GM21381 (cell line): ENCODE measurements at regions not wholly inside any gene's neighbourhood (a gene's known extent, or its start where the extent isn't known, plus 50 kb on each side); places are given as distances from the start of the nearest gene placed in this dataset.

Source experiments
- ATAC-seq: cut with Tn5 transposase; IDR thresholded peaks from one replicate; pipeline ENCODE4 v1.9.1; 2021; ENCODE audit warnings: mild to moderate bottlenecking, moderate library complexity; ENCODE audit not compliant: unreplicated experiment

- no peak for ATAC-seq
Measured at GRCh38 chr4:180790471-180790870, 1452.7 kb upstream of the TENM3 start.

GRCh38 chr4:180792541-180792940, 1450.7 kb upstream of the TENM3 start:
- no peak for ATAC-seq

GRCh38 chr4:180794333-180794732, 1448.9 kb upstream of the TENM3 start:
- ATAC-seq = no peak

GRCh38 chr4:180798036-180798577, 1445.1 kb upstream of the TENM3 start:
- no peak for ATAC-seq

- ATAC-seq = no peak
Measured at GRCh38 chr4:180799798-180800197, 1443.4 kb upstream of the TENM3 start.

- no peak for ATAC-seq
Measured at GRCh38 chr4:180805101-180805500, 1438.1 kb upstream of the TENM3 start.

- no peak for ATAC-seq
Measured at GRCh38 chr4:180808862-180809261, 1434.3 kb upstream of the TENM3 start.

- no peak for ATAC-seq
Measured at GRCh38 chr4:180809439-180809838, 1433.8 kb upstream of the TENM3 start.

GRCh38 chr4:180810581-180810980, 1432.6 kb upstream of the TENM3 start:
- no peak for ATAC-seq

- ATAC-seq = no peak
Measured at GRCh38 chr4:180811556-180811955, 1431.6 kb upstream of the TENM3 start.

- no peak for ATAC-seq
Measured at GRCh38 chr4:180812783-180813182, 1430.4 kb upstream of the TENM3 start.

GRCh38 chr4:180814875-180815417, 1428.3 kb upstream of the TENM3 start:
- no peak for ATAC-seq

GRCh38 chr4:180817529-180817928, 1425.7 kb upstream of the TENM3 start:
- ATAC-seq = no peak

- ATAC-seq = no peak
Measured at GRCh38 chr4:180823108-180823507, 1420.1 kb upstream of the TENM3 start.

GRCh38 chr4:180827232-180828009, 1415.8 kb upstream of the TENM3 start:
- no peak for ATAC-seq

- no peak for ATAC-seq
Measured at GRCh38 chr4:180828455-180829018, 1414.7 kb upstream of the TENM3 start.

GRCh38 chr4:180832073-180832472, 1411.1 kb upstream of the TENM3 start:
- ATAC-seq = no peak

GRCh38 chr4:180840142-180840541, 1403.1 kb upstream of the TENM3 start:
- ATAC-seq = no peak

- no peak for ATAC-seq
Measured at GRCh38 chr4:180850318-180850940, 1392.8 kb upstream of the TENM3 start.

- no peak for ATAC-seq
Measured at GRCh38 chr4:180852738-180853137, 1390.5 kb upstream of the TENM3 start.

- no peak for ATAC-seq
Measured at GRCh38 chr4:180855184-180855583, 1388.0 kb upstream of the TENM3 start.
